ENCODE measurements at regions not wholly inside any gene's neighbourhood (a gene's known extent, or its start where the extent isn't known, plus 50 kb on each side); places are given as distances from the start of the nearest gene placed in this dataset.

DNA sequence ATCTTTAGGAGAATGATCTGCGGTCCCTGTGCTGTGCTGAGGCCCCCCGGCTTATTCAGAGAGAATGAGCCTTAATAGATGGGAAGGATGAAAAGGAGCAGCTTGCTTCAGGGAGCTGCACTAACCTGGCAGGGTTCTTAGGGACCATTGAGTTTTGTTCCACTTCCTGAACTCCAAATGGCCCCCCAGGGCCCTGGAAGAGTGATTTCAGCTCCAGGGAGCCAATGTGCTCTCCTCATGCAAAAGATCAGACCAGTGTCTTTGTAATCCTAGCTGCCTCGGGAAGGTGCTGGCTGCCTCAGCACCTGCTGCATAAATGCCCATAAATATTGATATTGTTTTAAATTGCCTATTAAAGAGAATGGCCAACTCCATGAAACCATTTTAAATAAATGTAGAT is 210.2 kb downstream of the NCK2 start:
- TF ChIP-seq CTCF (IDR thresholded peaks at IDR 0.05) (no peak), POLR2A (IDR thresholded peaks at IDR 0.05) (no peak)
